Thoracic aorta (tissue), 2 donors: ENCODE measurements at regions not wholly inside any gene's neighbourhood (a gene's known extent, or its start where the extent isn't known, plus 50 kb on each side); places are given as distances from the start of the nearest gene placed in this dataset.

ENCODE experiments used
- ATAC-seq: fragments of 150-250 bp; one replicate; pipeline ENCODE4 v1.8.0; 2017; ENCODE audit warnings: low read depth; ENCODE audit not compliant: insufficient number of reproducible peaks, low FRiP score
- DNase-seq: peaks from one replicate; pipeline ENCODE4 v3.0.0-alpha.2; 2020; ENCODE audit warnings: low spot score
- H3K27ac ChIP-seq, 2 donors: fragments of 200-600 bp; sonication (generic); 1 replicate in 1 of 2; 2 replicates in 1 of 2; pipeline ENCODE4 v1.5.1; 2016; ENCODE audit warnings: mild to moderate bottlenecking in 2 of 2, moderate library complexity in 2 of 2
- H3K27me3 ChIP-seq: fragments of 200-600 bp; sonication (generic); replicated peaks from 2 replicates; pipeline ENCODE4 v1.6.0; 2016; ENCODE audit warnings: mild to moderate bottlenecking; ENCODE audit not compliant: insufficient read depth
- H3K36me3 ChIP-seq: fragments of 200-600 bp; sonication (generic); one replicate; pipeline ENCODE4 v1.5.1; 2016
- H3K4me1 ChIP-seq, 2 donors: fragments of 200-600 bp; sonication (generic); 1 replicate in 1 of 2; 2 replicates in 1 of 2; pipeline versions ENCODE4 v1.5.1 to v1.6.0; 2016; ENCODE audit warnings: low read depth in 2 of 2, mild to moderate bottlenecking in 1 of 2; ENCODE audit not compliant: control insufficient read depth in 1 of 2
- H3K4me3 ChIP-seq: fragments of 200-600 bp; sonication (generic); 2 replicates; pipeline ENCODE4 v1.5.1; 2016; ENCODE audit warnings: mild to moderate bottlenecking
- H3K9me3 ChIP-seq: fragments of 200-600 bp; sonication (generic); 2 replicates; pipeline ENCODE4 v1.5.1; 2016
- TF ChIP-seq, protein P1 (sequence below): fragments of 200-600 bp; sonication (generic); IDR thresholded peaks from one replicate; pipeline ENCODE4 v1.5.1; 2019; ENCODE audit warnings: antibody characterized with exemption

GRCh38 chr13:95444006-95444730 lies 108.4 kb upstream of the CLDN10 start:
- Histone ChIP-seq H3K9me3 (no peaks in the 10 kb centered on the region), H3K27me3 (no peaks in the 10 kb centered on the region), H3K4me1 (no peaks in the 10 kb centered on the region), H3K36me3 (no peaks in the 10 kb centered on the region), H3K27ac (no peak overlapping the region), H3K4me3 (no peak overlapping the region)
- TF ChIP-seq, protein P1, sequence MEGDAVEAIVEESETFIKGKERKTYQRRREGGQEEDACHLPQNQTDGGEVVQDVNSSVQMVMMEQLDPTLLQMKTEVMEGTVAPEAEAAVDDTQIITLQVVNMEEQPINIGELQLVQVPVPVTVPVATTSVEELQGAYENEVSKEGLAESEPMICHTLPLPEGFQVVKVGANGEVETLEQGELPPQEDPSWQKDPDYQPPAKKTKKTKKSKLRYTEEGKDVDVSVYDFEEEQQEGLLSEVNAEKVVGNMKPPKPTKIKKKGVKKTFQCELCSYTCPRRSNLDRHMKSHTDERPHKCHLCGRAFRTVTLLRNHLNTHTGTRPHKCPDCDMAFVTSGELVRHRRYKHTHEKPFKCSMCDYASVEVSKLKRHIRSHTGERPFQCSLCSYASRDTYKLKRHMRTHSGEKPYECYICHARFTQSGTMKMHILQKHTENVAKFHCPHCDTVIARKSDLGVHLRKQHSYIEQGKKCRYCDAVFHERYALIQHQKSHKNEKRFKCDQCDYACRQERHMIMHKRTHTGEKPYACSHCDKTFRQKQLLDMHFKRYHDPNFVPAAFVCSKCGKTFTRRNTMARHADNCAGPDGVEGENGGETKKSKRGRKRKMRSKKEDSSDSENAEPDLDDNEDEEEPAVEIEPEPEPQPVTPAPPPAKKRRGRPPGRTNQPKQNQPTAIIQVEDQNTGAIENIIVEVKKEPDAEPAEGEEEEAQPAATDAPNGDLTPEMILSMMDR = no peak
- ATAC-seq (no peak), DNase-seq (no peak)

GRCh38 chr13:95445131-95445530 lies 107.4 kb upstream of the CLDN10 start:
- Histone ChIP-seq H3K27ac (no peak overlapping the region), H3K36me3 (no peaks in the 10 kb centered on the region), H3K4me3 (no peak overlapping the region), H3K4me1 (no peaks in the 10 kb centered on the region), H3K9me3 (no peaks in the 10 kb centered on the region), H3K27me3 (no peaks in the 10 kb centered on the region)
- TF ChIP-seq, protein P1 = no peak
- DNase-seq = no peak
- ATAC-seq = no peak

DNA sequence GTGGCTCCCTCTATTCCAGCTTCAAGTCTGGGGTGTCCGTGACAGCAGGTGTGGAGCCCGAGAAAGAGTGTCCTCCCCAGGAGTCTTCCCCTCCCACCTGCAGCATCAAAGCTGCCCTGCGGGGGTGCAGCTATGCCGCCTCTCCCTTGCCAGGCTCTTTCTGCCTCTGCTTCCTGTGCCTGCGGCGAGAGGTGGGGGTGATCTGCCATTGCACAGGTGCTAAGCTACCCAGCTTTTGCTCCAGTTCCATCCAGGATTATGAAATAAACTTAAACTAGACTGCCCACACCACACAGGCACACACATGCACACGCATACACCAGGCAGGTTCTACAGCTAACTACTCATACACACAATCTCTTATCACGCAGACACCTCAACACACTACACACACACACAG lies 104.7 kb upstream of the CLDN10 start:
- no peaks in the 10 kb centered on the region for H3K27me3 ChIP-seq
- H3K4me1 ChIP-seq = no peaks in the 10 kb centered on the region
- TF ChIP-seq, protein P1 = no peak
- no peaks in the 10 kb centered on the region for H3K36me3 ChIP-seq
- H3K27ac ChIP-seq = no peak overlapping the region
- no peak for DNase-seq
- H3K4me3 ChIP-seq = no peak overlapping the region
- ATAC-seq = no peak
- no peaks in the 10 kb centered on the region for H3K9me3 ChIP-seq

DNA sequence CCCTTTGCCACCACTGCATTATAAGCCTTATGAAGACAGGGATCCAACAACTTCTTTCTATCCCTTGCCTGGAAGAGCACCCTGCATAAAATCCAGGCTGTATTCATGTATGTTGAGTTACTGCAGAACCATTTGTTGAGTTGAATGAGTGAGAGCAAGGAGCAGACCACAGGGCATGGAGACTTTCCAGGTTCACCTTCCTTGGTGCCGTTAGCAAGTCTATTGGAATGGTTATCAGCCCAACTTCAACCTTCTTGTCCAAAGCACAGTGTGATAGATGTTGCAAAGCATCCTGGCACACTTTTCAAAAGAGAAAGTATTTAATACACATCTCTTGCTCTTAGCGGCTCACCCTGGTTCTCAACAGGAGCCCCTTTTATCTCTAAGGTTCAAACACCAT lies 100.9 kb upstream of the CLDN10 start:
- no peak for DNase-seq
- TF ChIP-seq, protein P1 = no peak
- no peak overlapping the region for H3K27ac ChIP-seq

DNA sequence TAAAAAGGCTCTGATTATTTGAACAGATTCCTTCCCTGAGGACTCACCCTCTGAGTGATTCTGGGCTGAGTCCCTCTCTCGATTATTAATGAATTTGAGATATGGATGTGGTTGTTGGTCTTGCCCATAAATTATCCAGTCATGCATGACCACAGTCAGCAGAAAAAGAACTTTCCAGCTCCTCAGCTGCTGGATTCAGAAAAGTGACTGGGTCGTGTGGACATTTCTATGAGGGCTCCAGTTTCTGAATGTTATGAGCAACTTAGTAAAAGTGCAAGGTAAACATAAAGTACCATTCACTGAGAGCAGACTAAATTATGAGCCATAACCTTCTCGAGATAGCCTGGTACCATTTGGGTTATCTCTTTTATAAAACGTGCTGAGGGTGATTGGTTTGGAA lies 100.1 kb upstream of the CLDN10 start:
- Histone ChIP-seq H3K36me3 (no peaks in the 10 kb centered on the region), H3K4me1 (no peaks in the 10 kb centered on the region), H3K9me3 (no peaks in the 10 kb centered on the region), H3K27ac (no peak overlapping the region), H3K4me3 (no peak overlapping the region), H3K27me3 (no peaks in the 10 kb centered on the region)
- ATAC-seq (no peak), DNase-seq (no peak)
- TF ChIP-seq, protein P1 = no peak

More for the DNA sequence above, 100.9 kb upstream of the CLDN10 start:
- Histone ChIP-seq H3K9me3 (no peaks in the 10 kb centered on the region), H3K36me3 (no peaks in the 10 kb centered on the region), H3K27me3 (no peaks in the 10 kb centered on the region), H3K4me3 (no peak overlapping the region), H3K4me1 (no peaks in the 10 kb centered on the region)
- ATAC-seq = no peak
